ENCODE measurements at regions not wholly inside any gene's neighbourhood (a gene's known extent, or its start where the extent isn't known, plus 50 kb on each side); places are given as distances from the start of the nearest gene placed in this dataset.

DNA sequence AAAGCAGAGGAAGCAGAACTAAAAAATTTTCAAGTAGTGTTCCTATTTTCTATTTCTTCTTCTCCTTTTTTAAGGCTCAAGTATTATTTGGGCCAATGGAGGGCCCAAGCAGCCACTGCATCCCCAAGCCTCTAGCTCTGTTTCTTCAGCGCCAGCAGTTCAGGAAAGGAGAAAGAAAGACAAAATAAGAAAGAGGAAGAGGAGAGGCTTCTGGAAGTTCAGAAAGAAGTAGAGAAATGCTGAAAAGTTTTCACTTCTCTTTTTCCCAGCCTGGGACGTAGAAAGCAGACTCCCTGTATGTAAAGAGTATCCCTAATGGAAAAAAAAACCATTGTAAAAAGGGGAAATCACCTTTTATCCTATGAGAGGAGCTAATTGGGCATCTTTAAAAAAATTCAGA lies 165.5 kb upstream of the KLF12 start:
- TF ChIP-seq, protein P1, sequence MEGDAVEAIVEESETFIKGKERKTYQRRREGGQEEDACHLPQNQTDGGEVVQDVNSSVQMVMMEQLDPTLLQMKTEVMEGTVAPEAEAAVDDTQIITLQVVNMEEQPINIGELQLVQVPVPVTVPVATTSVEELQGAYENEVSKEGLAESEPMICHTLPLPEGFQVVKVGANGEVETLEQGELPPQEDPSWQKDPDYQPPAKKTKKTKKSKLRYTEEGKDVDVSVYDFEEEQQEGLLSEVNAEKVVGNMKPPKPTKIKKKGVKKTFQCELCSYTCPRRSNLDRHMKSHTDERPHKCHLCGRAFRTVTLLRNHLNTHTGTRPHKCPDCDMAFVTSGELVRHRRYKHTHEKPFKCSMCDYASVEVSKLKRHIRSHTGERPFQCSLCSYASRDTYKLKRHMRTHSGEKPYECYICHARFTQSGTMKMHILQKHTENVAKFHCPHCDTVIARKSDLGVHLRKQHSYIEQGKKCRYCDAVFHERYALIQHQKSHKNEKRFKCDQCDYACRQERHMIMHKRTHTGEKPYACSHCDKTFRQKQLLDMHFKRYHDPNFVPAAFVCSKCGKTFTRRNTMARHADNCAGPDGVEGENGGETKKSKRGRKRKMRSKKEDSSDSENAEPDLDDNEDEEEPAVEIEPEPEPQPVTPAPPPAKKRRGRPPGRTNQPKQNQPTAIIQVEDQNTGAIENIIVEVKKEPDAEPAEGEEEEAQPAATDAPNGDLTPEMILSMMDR (IDR thresholded peaks at IDR 0.05) = no peak
- no peak for TF ChIP-seq EP300 (IDR thresholded peaks at IDR 0.05)
- TF ChIP-seq POLR2A (IDR thresholded peaks at IDR 0.05; ENCODE audit: low read depth) = no peak
